Endothelial cell (in vitro differentiated cells): ENCODE measurements at regions not wholly inside any gene's neighbourhood (a gene's known extent, or its start where the extent isn't known, plus 50 kb on each side); places are given as distances from the start of the nearest gene placed in this dataset.

Experiments used
- DNase-seq: peaks from one replicate; pipeline ENCODE4 v3.0.0; 2021; ENCODE audit warnings: low spot score
- H3K27ac Mint-ChIP-seq: one replicate; pipeline ENCODE4 v1.8.0; 2021; ENCODE audit warnings: mixed read lengths, inconsistent platforms; ENCODE audit not compliant: unreplicated experiment
- H3K27me3 Mint-ChIP-seq: one replicate; pipeline ENCODE4 v1.8.0; 2021; ENCODE audit warnings: mild to moderate bottlenecking, moderate library complexity, mixed read lengths, inconsistent platforms; ENCODE audit not compliant: unreplicated experiment
- H3K36me3 Mint-ChIP-seq: one replicate; pipeline ENCODE4 v1.8.0; 2021; ENCODE audit warnings: mild to moderate bottlenecking, low read depth, mixed read lengths, inconsistent platforms; ENCODE audit not compliant: unreplicated experiment
- H3K4me1 Mint-ChIP-seq: one replicate; pipeline ENCODE4 v1.8.0; 2021; ENCODE audit warnings: mild to moderate bottlenecking, mixed read lengths, inconsistent platforms; ENCODE audit not compliant: unreplicated experiment
- H3K4me3 Mint-ChIP-seq: one replicate; pipeline ENCODE4 v1.8.0; 2021; ENCODE audit warnings: mild to moderate bottlenecking, mixed read lengths, inconsistent platforms; ENCODE audit not compliant: unreplicated experiment
- H3K9me3 Mint-ChIP-seq: one replicate; pipeline ENCODE4 v1.8.0; 2021; ENCODE audit warnings: mixed read lengths, inconsistent platforms; ENCODE audit not compliant: unreplicated experiment
- TF ChIP-seq, protein P1 (sequence below): fragments of 200-600 bp; sonication (generic); IDR thresholded peaks from one replicate; pipeline ENCODE4 v1.5.0; 2021; ENCODE audit warnings: antibody characterized with exemption; ENCODE audit not compliant: unreplicated experiment

- peaks cover 9% of the 10 kb centered on the region for H3K9me3 Mint-ChIP-seq
- H3K27me3 Mint-ChIP-seq: peaks cover 6% of the 10 kb centered on the region
- no peak for DNase-seq
- TF ChIP-seq, protein P1, sequence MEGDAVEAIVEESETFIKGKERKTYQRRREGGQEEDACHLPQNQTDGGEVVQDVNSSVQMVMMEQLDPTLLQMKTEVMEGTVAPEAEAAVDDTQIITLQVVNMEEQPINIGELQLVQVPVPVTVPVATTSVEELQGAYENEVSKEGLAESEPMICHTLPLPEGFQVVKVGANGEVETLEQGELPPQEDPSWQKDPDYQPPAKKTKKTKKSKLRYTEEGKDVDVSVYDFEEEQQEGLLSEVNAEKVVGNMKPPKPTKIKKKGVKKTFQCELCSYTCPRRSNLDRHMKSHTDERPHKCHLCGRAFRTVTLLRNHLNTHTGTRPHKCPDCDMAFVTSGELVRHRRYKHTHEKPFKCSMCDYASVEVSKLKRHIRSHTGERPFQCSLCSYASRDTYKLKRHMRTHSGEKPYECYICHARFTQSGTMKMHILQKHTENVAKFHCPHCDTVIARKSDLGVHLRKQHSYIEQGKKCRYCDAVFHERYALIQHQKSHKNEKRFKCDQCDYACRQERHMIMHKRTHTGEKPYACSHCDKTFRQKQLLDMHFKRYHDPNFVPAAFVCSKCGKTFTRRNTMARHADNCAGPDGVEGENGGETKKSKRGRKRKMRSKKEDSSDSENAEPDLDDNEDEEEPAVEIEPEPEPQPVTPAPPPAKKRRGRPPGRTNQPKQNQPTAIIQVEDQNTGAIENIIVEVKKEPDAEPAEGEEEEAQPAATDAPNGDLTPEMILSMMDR: no peak
- no peaks in the 10 kb centered on the region for H3K4me1 Mint-ChIP-seq
- no peak overlapping the region for H3K27ac Mint-ChIP-seq
- peaks cover 4% of the 10 kb centered on the region for H3K36me3 Mint-ChIP-seq
- no peak overlapping the region for H3K4me3 Mint-ChIP-seq
Observed at GRCh38 chr1:181255270-181255929, 166.9 kb downstream of the IER5 start.

- peaks cover 4% of the 10 kb centered on the region for H3K36me3 Mint-ChIP-seq
- no peak overlapping the region for H3K27ac Mint-ChIP-seq
- H3K9me3 Mint-ChIP-seq: peaks cover 9% of the 10 kb centered on the region
- H3K4me3 Mint-ChIP-seq: no peak overlapping the region
- TF ChIP-seq, protein P1: no peak
- peaks cover 11% of the 10 kb centered on the region for H3K27me3 Mint-ChIP-seq
- no peaks in the 10 kb centered on the region for H3K4me1 Mint-ChIP-seq
- no peak for DNase-seq
Observed at GRCh38 chr1:181257117-181257516, 168.6 kb downstream of the IER5 start.

GRCh38 chr1:181259026-181259745, 170.7 kb downstream of the IER5 start:
- Mint-ChIP-seq H3K27ac (no peak overlapping the region), H3K4me1 (no peaks in the 10 kb centered on the region), H3K4me3 (no peak overlapping the region), H3K9me3 (peaks cover 9% of the 10 kb centered on the region), H3K36me3 (peaks cover 4% of the 10 kb centered on the region), H3K27me3 (peaks cover 11% of the 10 kb centered on the region)
- TF ChIP-seq, protein P1: no peak
- no peak for DNase-seq

DNA sequence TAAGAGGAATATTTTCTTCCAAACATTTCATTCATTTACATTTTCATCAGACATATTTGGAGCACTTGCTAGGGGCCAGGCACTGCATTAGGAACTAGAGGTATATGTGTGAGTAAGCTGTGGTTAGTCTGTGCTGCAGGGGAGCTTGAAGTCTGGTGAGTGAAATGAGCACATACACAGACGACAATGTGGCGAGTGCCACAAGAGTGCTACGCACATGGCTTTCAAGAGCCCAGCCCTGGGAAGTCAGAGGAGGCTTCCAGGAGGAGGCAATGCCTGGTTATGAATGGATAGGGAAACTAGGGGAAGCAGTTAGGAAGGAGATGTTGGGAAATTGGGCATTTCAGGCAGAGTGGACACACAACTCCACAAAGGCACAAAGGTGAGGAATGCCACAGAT, 171.8 kb downstream of the IER5 start:
- no peak for DNase-seq
- H3K4me3 Mint-ChIP-seq: no peak overlapping the region
- peaks cover 11% of the 10 kb centered on the region for H3K27me3 Mint-ChIP-seq
- H3K9me3 Mint-ChIP-seq: peaks cover 2% of the 10 kb centered on the region
- H3K27ac Mint-ChIP-seq: no peak overlapping the region
- TF ChIP-seq, protein P1: no peak
- H3K4me1 Mint-ChIP-seq: no peaks in the 10 kb centered on the region
- no peaks in the 10 kb centered on the region for H3K36me3 Mint-ChIP-seq

DNA sequence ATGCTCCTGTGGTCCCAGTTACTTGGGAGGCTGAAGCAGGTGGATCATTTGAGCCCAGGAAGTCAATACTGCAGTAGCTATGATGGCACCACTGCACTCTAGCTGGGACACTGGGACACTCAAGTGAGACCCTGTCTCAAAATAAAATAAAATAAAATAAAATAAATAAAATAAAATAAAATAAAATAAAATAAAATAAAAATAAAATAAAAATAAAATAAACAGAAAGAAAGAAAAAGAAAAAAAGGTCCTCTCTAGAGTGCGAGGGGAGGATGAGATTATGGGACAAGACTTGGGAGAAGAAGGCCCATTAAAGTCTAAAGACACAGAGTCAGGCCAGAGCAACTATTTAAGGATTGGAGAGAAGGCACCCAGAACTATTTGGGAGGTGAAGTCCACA, 172.5 kb downstream of the IER5 start:
- Mint-ChIP-seq H3K4me3 (no peak overlapping the region), H3K36me3 (no peaks in the 10 kb centered on the region), H3K9me3 (no peaks in the 10 kb centered on the region), H3K27ac (no peak overlapping the region), H3K27me3 (peaks cover 11% of the 10 kb centered on the region), H3K4me1 (no peaks in the 10 kb centered on the region)
- DNase-seq: no peak
- TF ChIP-seq, protein P1: no peak
